SU-DHL-6 (cell line): ENCODE measurements at regions not wholly inside any gene's neighbourhood (a gene's known extent, or its start where the extent isn't known, plus 50 kb on each side); places are given as distances from the start of the nearest gene placed in this dataset.

Source experiments
- EZH2phosphoT487 ChIP-seq: fragments of 200-600 bp; sonication (generic), shearing (Covaris generic); conservative IDR thresholded peaks from 2 replicates; pipeline ENCODE4 v1.6.1; 2018; ENCODE audit warnings: mild to moderate bottlenecking, antibody characterized with exemption, low read length, moderate library complexity, mixed read lengths
- TF ChIP-seq, protein P1 (sequence below): fragments of 200-600 bp; sonication (generic); IDR thresholded peaks from one replicate; pipeline ENCODE4 v1.5.1; 2017; ENCODE audit warnings: antibody characterized with exemption, mild to moderate bottlenecking, low read length, moderate library complexity; ENCODE audit not compliant: insufficient read depth, poor library complexity, severe bottlenecking

DNA sequence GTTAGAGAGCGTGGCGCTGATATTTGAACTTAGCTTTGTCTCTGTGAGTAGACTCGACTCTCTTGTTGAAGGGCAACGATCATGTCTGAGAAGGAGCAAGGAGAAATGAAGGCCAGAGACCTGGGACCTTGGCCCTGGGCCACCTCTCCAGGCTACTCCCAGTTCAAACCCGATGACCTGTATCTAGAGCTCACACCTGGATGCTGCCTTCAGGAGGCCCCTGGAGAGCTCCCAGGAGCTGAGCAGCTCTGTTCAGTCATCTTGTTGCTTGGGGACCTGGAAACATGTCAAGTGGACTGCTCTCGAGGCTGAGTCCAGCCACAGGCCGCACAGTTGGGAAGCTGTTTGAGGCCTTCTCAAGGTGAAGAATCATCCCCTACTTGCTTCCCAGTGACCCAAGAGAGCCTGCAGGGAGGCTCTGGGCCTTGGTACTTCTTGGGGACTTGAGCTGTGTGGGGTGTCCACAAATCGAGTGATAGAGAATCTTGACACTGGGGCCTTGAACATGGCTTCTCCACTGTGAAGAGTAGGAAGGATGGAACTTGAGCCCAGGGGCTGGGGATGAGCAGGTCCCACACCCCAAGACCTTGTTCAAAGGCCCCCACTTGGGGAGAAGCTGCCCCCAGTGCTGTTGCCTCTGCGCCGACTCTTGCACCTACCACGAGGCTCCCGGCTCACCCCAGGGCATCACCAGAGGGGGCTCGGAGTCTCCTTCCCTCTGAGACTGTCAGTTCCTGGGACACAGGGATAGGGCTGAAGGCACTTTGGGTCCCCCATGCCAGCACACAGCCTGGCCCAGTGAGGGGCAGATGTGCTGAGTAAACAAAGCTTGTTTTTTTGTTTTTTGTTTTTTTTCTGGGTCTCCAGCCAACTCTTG, 112.1 kb downstream of the IRX5 start:
- TF ChIP-seq, protein P1, sequence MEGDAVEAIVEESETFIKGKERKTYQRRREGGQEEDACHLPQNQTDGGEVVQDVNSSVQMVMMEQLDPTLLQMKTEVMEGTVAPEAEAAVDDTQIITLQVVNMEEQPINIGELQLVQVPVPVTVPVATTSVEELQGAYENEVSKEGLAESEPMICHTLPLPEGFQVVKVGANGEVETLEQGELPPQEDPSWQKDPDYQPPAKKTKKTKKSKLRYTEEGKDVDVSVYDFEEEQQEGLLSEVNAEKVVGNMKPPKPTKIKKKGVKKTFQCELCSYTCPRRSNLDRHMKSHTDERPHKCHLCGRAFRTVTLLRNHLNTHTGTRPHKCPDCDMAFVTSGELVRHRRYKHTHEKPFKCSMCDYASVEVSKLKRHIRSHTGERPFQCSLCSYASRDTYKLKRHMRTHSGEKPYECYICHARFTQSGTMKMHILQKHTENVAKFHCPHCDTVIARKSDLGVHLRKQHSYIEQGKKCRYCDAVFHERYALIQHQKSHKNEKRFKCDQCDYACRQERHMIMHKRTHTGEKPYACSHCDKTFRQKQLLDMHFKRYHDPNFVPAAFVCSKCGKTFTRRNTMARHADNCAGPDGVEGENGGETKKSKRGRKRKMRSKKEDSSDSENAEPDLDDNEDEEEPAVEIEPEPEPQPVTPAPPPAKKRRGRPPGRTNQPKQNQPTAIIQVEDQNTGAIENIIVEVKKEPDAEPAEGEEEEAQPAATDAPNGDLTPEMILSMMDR: no peak
- no peak for TF ChIP-seq EZH2phosphoT487
